Activated gamma-delta T cell treated with Interleukin-2 at 50 U/mL for 16 hours (primary cell): ENCODE measurements at regions not wholly inside any gene's neighbourhood (a gene's known extent, or its start where the extent isn't known, plus 50 kb on each side); places are given as distances from the start of the nearest gene placed in this dataset.

Source experiments
- DNase-seq: peaks from one replicate; pipeline ENCODE4 v3.0.0-alpha.2; 2020

- no peak for DNase-seq
Observed at GRCh38 chr2:150762571-150762970, 275.1 kb upstream of the RND3 start.

- no peak for DNase-seq
Observed at GRCh38 chr2:150759531-150759930, 272.1 kb upstream of the RND3 start.

GRCh38 chr2:150759106-150759505 is 271.6 kb upstream of the RND3 start:
- no peak for DNase-seq

- DNase-seq, result no peak
Observed at GRCh38 chr2:150752229-150752628, 264.8 kb upstream of the RND3 start.

- no peak for DNase-seq
Observed at GRCh38 chr2:150750720-150751119, 263.3 kb upstream of the RND3 start.

- no peak for DNase-seq
Observed at GRCh38 chr2:150742094-150742493, 254.6 kb upstream of the RND3 start.

GRCh38 chr2:150735894-150736498 is 248.5 kb upstream of the RND3 start:
- DNase-seq, result no peak

GRCh38 chr2:150733051-150733618 is 245.7 kb upstream of the RND3 start:
- no peak for DNase-seq

GRCh38 chr2:150732491-150732890 is 245.0 kb upstream of the RND3 start:
- no peak for DNase-seq

GRCh38 chr2:150732064-150732463 is 244.6 kb upstream of the RND3 start:
- DNase-seq, result no peak

- DNase-seq, result no peak
Observed at GRCh38 chr2:150729495-150729955, 242.1 kb upstream of the RND3 start.

GRCh38 chr2:150718280-150718679 is 230.8 kb upstream of the RND3 start:
- no peak for DNase-seq

GRCh38 chr2:150716186-150716585 is 228.7 kb upstream of the RND3 start:
- no peak for DNase-seq

GRCh38 chr2:150715501-150715900 is 228.0 kb upstream of the RND3 start:
- DNase-seq, result no peak

GRCh38 chr2:150710916-150711315 is 223.4 kb upstream of the RND3 start:
- no peak for DNase-seq

GRCh38 chr2:150710041-150710440 is 222.6 kb upstream of the RND3 start:
- DNase-seq, result no peak

GRCh38 chr2:150706561-150706960 is 219.1 kb upstream of the RND3 start:
- no peak for DNase-seq

- no peak for DNase-seq
Observed at GRCh38 chr2:150705767-150706166, 218.3 kb upstream of the RND3 start.

GRCh38 chr2:150705357-150705756 is 217.9 kb upstream of the RND3 start:
- DNase-seq, result no peak

- no peak for DNase-seq
Observed at GRCh38 chr2:150702791-150703190, 215.3 kb upstream of the RND3 start.

GRCh38 chr2:150700666-150701580 is 213.5 kb upstream of the RND3 start:
- DNase-seq, result no peak

GRCh38 chr2:150699218-150699617 is 211.8 kb upstream of the RND3 start:
- DNase-seq, result no peak

GRCh38 chr2:150698016-150698661 is 210.7 kb upstream of the RND3 start:
- no peak for DNase-seq
